ENCODE measurements at regions not wholly inside any gene's neighbourhood (a gene's known extent, or its start where the extent isn't known, plus 50 kb on each side); places are given as distances from the start of the nearest gene placed in this dataset.

GRCh38 chrX:138034136-138034535 is 468.2 kb downstream of the ZIC3 start:
- Histone ChIP-seq H3K4me1 (no peaks in the 10 kb centered on the region), H3K9me3 (no peaks in the 10 kb centered on the region), H3K36me3 (ENCODE audit: low read depth, missing control alignments) (no peaks in the 10 kb centered on the region), H3K27ac (no peak overlapping the region), H3K27me3 (no peaks in the 10 kb centered on the region), H3K4me3 (no peak overlapping the region)
- intact Hi-C loops (cut with DNase I; ENCODE audit: low total_unique reads) = no loop called here
- no peak for DNase-seq
- 46 to 57% methylated on average over 1 of the region's 1 CpG for WGBS, 2 donors
- TF ChIP-seq POLR2A (IDR thresholded peaks at IDR 0.05) (no peak), CTCF (IDR thresholded peaks at IDR 0.05) (no peak)

GRCh38 chrX:138037548-138037947 is 471.6 kb downstream of the ZIC3 start:
- Histone ChIP-seq H3K27me3 (no peaks in the 10 kb centered on the region), H3K9me3 (no peaks in the 10 kb centered on the region), H3K27ac (no peak overlapping the region), H3K36me3 (ENCODE audit: low read depth, missing control alignments) (no peaks in the 10 kb centered on the region), H3K4me3 (no peak overlapping the region), H3K4me1 (no peaks in the 10 kb centered on the region)
- DNase-seq = no peak
- 75% methylated on average over 1 of the region's 1 CpG; no CpG with 5 or more reads in 1 of the 2 donors for WGBS, 2 donors
- TF ChIP-seq CTCF (IDR thresholded peaks at IDR 0.05) (no peak), POLR2A (IDR thresholded peaks at IDR 0.05) (no peak)
- intact Hi-C loops (cut with DNase I; ENCODE audit: low total_unique reads) = no loop called here

- no peaks in the 10 kb centered on the region for H3K27me3 ChIP-seq
- intact Hi-C loops (cut with DNase I; ENCODE audit: low total_unique reads) = no loop called here
- no peaks in the 10 kb centered on the region for H3K4me1 ChIP-seq
- H3K4me3 ChIP-seq = no peak overlapping the region
- no peaks in the 10 kb centered on the region for H3K9me3 ChIP-seq
- no peak for DNase-seq
- WGBS, 2 donors = 80 to 90% methylated on average over 3 of the region's 3 CpGs
- H3K36me3 ChIP-seq (ENCODE audit: low read depth, missing control alignments) = no peaks in the 10 kb centered on the region
- no peak overlapping the region for H3K27ac ChIP-seq
- TF ChIP-seq POLR2A (IDR thresholded peaks at IDR 0.05) = no peak
- no peak for TF ChIP-seq CTCF (IDR thresholded peaks at IDR 0.05)
Measured at GRCh38 chrX:138057883-138058282, 492.0 kb downstream of the ZIC3 start.

GRCh38 chrX:138058931-138059330 is 493.0 kb downstream of the ZIC3 start:
- intact Hi-C loops (cut with DNase I; ENCODE audit: low total_unique reads) = no loop called here

More at GRCh38 chrX:138058931-138059330, 493.0 kb downstream of the ZIC3 start:
- DNase-seq = no peak
- Histone ChIP-seq H3K4me1 (no peaks in the 10 kb centered on the region), H3K27ac (no peak overlapping the region), H3K4me3 (no peak overlapping the region), H3K9me3 (no peaks in the 10 kb centered on the region), H3K27me3 (no peaks in the 10 kb centered on the region), H3K36me3 (ENCODE audit: low read depth, missing control alignments) (no peaks in the 10 kb centered on the region)
- TF ChIP-seq POLR2A (IDR thresholded peaks at IDR 0.05) = no peak
- TF ChIP-seq CTCF (IDR thresholded peaks at IDR 0.05) = no peak
- 66 to 74% methylated on average over 5 of the region's 5 CpGs for WGBS, 2 donors
